Gastroesophageal sphincter (tissue), 3 donors: ENCODE measurements at regions not wholly inside any gene's neighbourhood (a gene's known extent, or its start where the extent isn't known, plus 50 kb on each side); places are given as distances from the start of the nearest gene placed in this dataset.

ENCODE experiments used
- CTCF ChIP-seq, 4 experiments: fragments of 200-600 bp in 2 of 4; fragments of 450-650 bp in 2 of 4; sonication (generic) in 1 of 4; IDR thresholded peaks; one replicate each; pipeline ENCODE4 v1.5.1; 2017 to 2019; ENCODE audit warnings: antibody characterized with exemption in 4 of 4, mild to moderate bottlenecking in 2 of 4, moderate library complexity in 2 of 4
- EP300 ChIP-seq: sonication (generic); formaldehyde crosslinking; IDR thresholded peaks from one replicate; pipeline ENCODE4 v1.6.1; 2017; ENCODE audit warnings: antibody characterized with exemption, mild to moderate bottlenecking
- POLR2AphosphoS5 ChIP-seq: sonication (generic); formaldehyde crosslinking; IDR thresholded peaks from one replicate; pipeline ENCODE4 v1.6.1; 2017; ENCODE audit warnings: antibody characterized with exemption

- TF ChIP-seq CTCF (IDR thresholded peaks at IDR 0.05) (peak in 3 of 4 experiments; percentile 25 to 49 (median 29)), POLR2AphosphoS5 (no peak), EP300 (no peak)
Measured at GRCh38 chr16:86200722-86201121, 301.8 kb downstream of the IRF8 start.
